Panc1 (cell line): ENCODE measurements at regions not wholly inside any gene's neighbourhood (a gene's known extent, or its start where the extent isn't known, plus 50 kb on each side); places are given as distances from the start of the nearest gene placed in this dataset.

Experiments
- POLR2AphosphoS5 ChIP-seq: IDR thresholded peaks from 2 replicates; pipeline ENCODE4 v1.6.1; 2012; ENCODE audit warnings: mild to moderate bottlenecking, low read depth, low read length, moderate library complexity
- SIN3A ChIP-seq: IDR thresholded peaks from 2 replicates; pipeline ENCODE4 v1.6.1; 2012; ENCODE audit warnings: low read depth, mild to moderate bottlenecking, low read length, moderate library complexity, borderline replicate concordance; ENCODE audit not compliant: insufficient read depth
- TF ChIP-seq, protein P1 (sequence below), 2 experiments: IDR thresholded peaks; 2 replicates each; pipeline ENCODE4 v1.6.1; 2011 to 2012; ENCODE audit warnings: low read depth in 2 of 2, control low read depth in 1 of 2, low read length in 1 of 2, mild to moderate bottlenecking in 1 of 2, moderate library complexity in 1 of 2; ENCODE audit not compliant: insufficient read depth in 1 of 2
- TF ChIP-seq, protein P2 (sequence below): fragments of 450-650 bp; IDR thresholded peaks from 2 replicates; pipeline ENCODE4 v1.5.1; 2017; ENCODE audit warnings: mild to moderate bottlenecking

- TF ChIP-seq, protein P1, sequence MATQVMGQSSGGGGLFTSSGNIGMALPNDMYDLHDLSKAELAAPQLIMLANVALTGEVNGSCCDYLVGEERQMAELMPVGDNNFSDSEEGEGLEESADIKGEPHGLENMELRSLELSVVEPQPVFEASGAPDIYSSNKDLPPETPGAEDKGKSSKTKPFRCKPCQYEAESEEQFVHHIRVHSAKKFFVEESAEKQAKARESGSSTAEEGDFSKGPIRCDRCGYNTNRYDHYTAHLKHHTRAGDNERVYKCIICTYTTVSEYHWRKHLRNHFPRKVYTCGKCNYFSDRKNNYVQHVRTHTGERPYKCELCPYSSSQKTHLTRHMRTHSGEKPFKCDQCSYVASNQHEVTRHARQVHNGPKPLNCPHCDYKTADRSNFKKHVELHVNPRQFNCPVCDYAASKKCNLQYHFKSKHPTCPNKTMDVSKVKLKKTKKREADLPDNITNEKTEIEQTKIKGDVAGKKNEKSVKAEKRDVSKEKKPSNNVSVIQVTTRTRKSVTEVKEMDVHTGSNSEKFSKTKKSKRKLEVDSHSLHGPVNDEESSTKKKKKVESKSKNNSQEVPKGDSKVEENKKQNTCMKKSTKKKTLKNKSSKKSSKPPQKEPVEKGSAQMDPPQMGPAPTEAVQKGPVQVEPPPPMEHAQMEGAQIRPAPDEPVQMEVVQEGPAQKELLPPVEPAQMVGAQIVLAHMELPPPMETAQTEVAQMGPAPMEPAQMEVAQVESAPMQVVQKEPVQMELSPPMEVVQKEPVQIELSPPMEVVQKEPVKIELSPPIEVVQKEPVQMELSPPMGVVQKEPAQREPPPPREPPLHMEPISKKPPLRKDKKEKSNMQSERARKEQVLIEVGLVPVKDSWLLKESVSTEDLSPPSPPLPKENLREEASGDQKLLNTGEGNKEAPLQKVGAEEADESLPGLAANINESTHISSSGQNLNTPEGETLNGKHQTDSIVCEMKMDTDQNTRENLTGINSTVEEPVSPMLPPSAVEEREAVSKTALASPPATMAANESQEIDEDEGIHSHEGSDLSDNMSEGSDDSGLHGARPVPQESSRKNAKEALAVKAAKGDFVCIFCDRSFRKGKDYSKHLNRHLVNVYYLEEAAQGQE (IDR thresholded peaks at IDR 0.05; ENCODE audit: insufficient read depth in 1 of 2, low read depth in 2 of 2, low read length in 1 of 2) = no peak
- TF ChIP-seq, protein P2, sequence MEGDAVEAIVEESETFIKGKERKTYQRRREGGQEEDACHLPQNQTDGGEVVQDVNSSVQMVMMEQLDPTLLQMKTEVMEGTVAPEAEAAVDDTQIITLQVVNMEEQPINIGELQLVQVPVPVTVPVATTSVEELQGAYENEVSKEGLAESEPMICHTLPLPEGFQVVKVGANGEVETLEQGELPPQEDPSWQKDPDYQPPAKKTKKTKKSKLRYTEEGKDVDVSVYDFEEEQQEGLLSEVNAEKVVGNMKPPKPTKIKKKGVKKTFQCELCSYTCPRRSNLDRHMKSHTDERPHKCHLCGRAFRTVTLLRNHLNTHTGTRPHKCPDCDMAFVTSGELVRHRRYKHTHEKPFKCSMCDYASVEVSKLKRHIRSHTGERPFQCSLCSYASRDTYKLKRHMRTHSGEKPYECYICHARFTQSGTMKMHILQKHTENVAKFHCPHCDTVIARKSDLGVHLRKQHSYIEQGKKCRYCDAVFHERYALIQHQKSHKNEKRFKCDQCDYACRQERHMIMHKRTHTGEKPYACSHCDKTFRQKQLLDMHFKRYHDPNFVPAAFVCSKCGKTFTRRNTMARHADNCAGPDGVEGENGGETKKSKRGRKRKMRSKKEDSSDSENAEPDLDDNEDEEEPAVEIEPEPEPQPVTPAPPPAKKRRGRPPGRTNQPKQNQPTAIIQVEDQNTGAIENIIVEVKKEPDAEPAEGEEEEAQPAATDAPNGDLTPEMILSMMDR = no peak
- no peak for TF ChIP-seq SIN3A
- no peak for TF ChIP-seq POLR2AphosphoS5
Measured at GRCh38 chr9:3059781-3060468, 216.0 kb upstream of the PUM3 start.
